ES-I3 (cell line): ENCODE measurements at regions not wholly inside any gene's neighbourhood (a gene's known extent, or its start where the extent isn't known, plus 50 kb on each side); places are given as distances from the start of the nearest gene placed in this dataset.

ENCODE experiments used
- H3K36me3 ChIP-seq: 2 replicates; pipeline ENCODE4 v1.6.1; 2013; ENCODE audit warnings: mild to moderate bottlenecking, low read length, control low read depth, moderate library complexity; ENCODE audit not compliant: insufficient read depth
- H3K4me1 ChIP-seq: 2 replicates; pipeline ENCODE4 v1.6.1; 2013; ENCODE audit warnings: mild to moderate bottlenecking, control low read depth, low read length; ENCODE audit not compliant: insufficient read depth
- H3K9ac ChIP-seq: 2 replicates; pipeline ENCODE4 v1.6.1; 2013; ENCODE audit warnings: low read depth, mild to moderate bottlenecking, low read length, moderate library complexity
- H3K9me3 ChIP-seq: 2 replicates; pipeline ENCODE4 v1.6.1; 2013; ENCODE audit warnings: mild to moderate bottlenecking, low read length, moderate library complexity; ENCODE audit not compliant: control insufficient read depth, insufficient read depth

GRCh38 chr1:222275729-222276465, 272.0 kb downstream of the HHIPL2 start:
- Histone ChIP-seq H3K9me3 (no peaks in the 10 kb centered on the region), H3K36me3 (no peaks in the 10 kb centered on the region), H3K9ac (no peak overlapping the region), H3K4me1 (no peaks in the 10 kb centered on the region)

GRCh38 chr1:222275001-222275728, 272.7 kb downstream of the HHIPL2 start:
- Histone ChIP-seq H3K36me3 (no peaks in the 10 kb centered on the region), H3K4me1 (no peaks in the 10 kb centered on the region), H3K9me3 (no peaks in the 10 kb centered on the region), H3K9ac (no peak overlapping the region)

GRCh38 chr1:222266223-222267196, 281.4 kb downstream of the HHIPL2 start:
- H3K9me3 ChIP-seq = no peaks in the 10 kb centered on the region
- peaks cover 8% of the 10 kb centered on the region for H3K4me1 ChIP-seq
- no peaks in the 10 kb centered on the region for H3K36me3 ChIP-seq
- no peak overlapping the region for H3K9ac ChIP-seq

GRCh38 chr1:222263791-222264190, 284.1 kb downstream of the HHIPL2 start:
- no peaks in the 10 kb centered on the region for H3K36me3 ChIP-seq
- H3K9me3 ChIP-seq = no peaks in the 10 kb centered on the region
- H3K9ac ChIP-seq = no peak overlapping the region
- peaks cover 8% of the 10 kb centered on the region for H3K4me1 ChIP-seq

GRCh38 chr1:222257027-222257426, 290.9 kb downstream of the HHIPL2 start:
- Histone ChIP-seq H3K9ac (no peak overlapping the region), H3K36me3 (no peaks in the 10 kb centered on the region), H3K9me3 (peaks cover 3% of the 10 kb centered on the region), H3K4me1 (peaks cover 10% of the 10 kb centered on the region)

GRCh38 chr1:222256058-222256457, 291.8 kb downstream of the HHIPL2 start:
- Histone ChIP-seq H3K4me1 (peaks cover 10% of the 10 kb centered on the region), H3K9ac (no peak overlapping the region), H3K9me3 (peaks cover 3% of the 10 kb centered on the region), H3K36me3 (no peaks in the 10 kb centered on the region)

- Histone ChIP-seq H3K9ac (no peak overlapping the region; the same call in 1 of the 2 replicates), H3K36me3 (no peaks in the 10 kb centered on the region), H3K4me1 (peaks cover 10% of the 10 kb centered on the region), H3K9me3 (peaks cover 3% of the 10 kb centered on the region)
Measured at GRCh38 chr1:222252788-222253187, 295.1 kb downstream of the HHIPL2 start.

- H3K9ac ChIP-seq = no peak overlapping the region
- peaks cover 15% of the 10 kb centered on the region for H3K4me1 ChIP-seq
- H3K9me3 ChIP-seq = peaks cover 3% of the 10 kb centered on the region
- H3K36me3 ChIP-seq = no peaks in the 10 kb centered on the region
Measured at GRCh38 chr1:222251847-222252246, 296.1 kb downstream of the HHIPL2 start.

- H3K4me1 ChIP-seq = peaks cover 16% of the 10 kb centered on the region
- H3K36me3 ChIP-seq = no peaks in the 10 kb centered on the region
- peaks cover 3% of the 10 kb centered on the region for H3K9me3 ChIP-seq
- no peak overlapping the region for H3K9ac ChIP-seq
Measured at GRCh38 chr1:222250376-222250775, 297.5 kb downstream of the HHIPL2 start.

GRCh38 chr1:222247811-222248310, 300.0 kb downstream of the HHIPL2 start:
- H3K36me3 ChIP-seq = no peaks in the 10 kb centered on the region
- H3K9me3 ChIP-seq = no peaks in the 10 kb centered on the region
- peaks cover 13% of the 10 kb centered on the region for H3K4me1 ChIP-seq
- no peak overlapping the region for H3K9ac ChIP-seq

- Histone ChIP-seq H3K4me1 (peaks cover 6% of the 10 kb centered on the region), H3K36me3 (no peaks in the 10 kb centered on the region), H3K9ac (no peak overlapping the region), H3K9me3 (no peaks in the 10 kb centered on the region)
Measured at GRCh38 chr1:222247081-222247480, 300.8 kb downstream of the HHIPL2 start.

- H3K4me1 ChIP-seq = peaks cover 6% of the 10 kb centered on the region
- no peaks in the 10 kb centered on the region for H3K9me3 ChIP-seq
- no peak overlapping the region for H3K9ac ChIP-seq
- no peaks in the 10 kb centered on the region for H3K36me3 ChIP-seq
Measured at GRCh38 chr1:222243902-222244301, 304.0 kb downstream of the HHIPL2 start.

- Histone ChIP-seq H3K36me3 (no peaks in the 10 kb centered on the region), H3K4me1 (peaks cover 6% of the 10 kb centered on the region), H3K9me3 (no peaks in the 10 kb centered on the region), H3K9ac (no peak overlapping the region)
Measured at GRCh38 chr1:222242492-222242891, 305.4 kb downstream of the HHIPL2 start.

- no peaks in the 10 kb centered on the region; the same call in 1 of the 2 replicates for H3K4me1 ChIP-seq
- H3K36me3 ChIP-seq = no peaks in the 10 kb centered on the region
- H3K9ac ChIP-seq = no peak overlapping the region
- no peaks in the 10 kb centered on the region for H3K9me3 ChIP-seq
Measured at GRCh38 chr1:222241410-222241809, 306.5 kb downstream of the HHIPL2 start.
